ENCODE measurements at regions not wholly inside any gene's neighbourhood (a gene's known extent, or its start where the extent isn't known, plus 50 kb on each side); places are given as distances from the start of the nearest gene placed in this dataset.

- TF ChIP-seq ATF3 (IDR thresholded peaks at IDR 0.05) (no peak), CTCF (IDR thresholded peaks at IDR 0.05 in 2 of 3, conservative IDR thresholded peaks at IDR 0.05 in 1 of 3; ENCODE audit: borderline replicate concordance in 1 of 3, insufficient read depth in 1 of 3, low read depth in 2 of 3, low read length in 2 of 3) (no peak)
Measured at GRCh38 chr4:35459045-35459444, 785.3 kb downstream of the ARAP2 start.

Measured in HCT116 (cell line).